ENCODE measurements at regions not wholly inside any gene's neighbourhood (a gene's known extent, or its start where the extent isn't known, plus 50 kb on each side); places are given as distances from the start of the nearest gene placed in this dataset.

GRCh38 chr4:137640838-137641158 is 108.5 kb upstream of the PCDH18 start:
- TF ChIP-seq CTCF (IDR thresholded peaks at IDR 0.05; ENCODE audit: control insufficient read depth, extremely low read depth, insufficient read depth): no peak
- DNase-seq (ENCODE audit: low read depth): no peak
- no peak overlapping the region for H3K4me3 ChIP-seq (ENCODE audit: low read depth, low read length)

GRCh38 chr4:137640156-137640837 is 108.0 kb upstream of the PCDH18 start:
- DNase-seq (ENCODE audit: low read depth): no peak
- TF ChIP-seq CTCF (IDR thresholded peaks at IDR 0.05; ENCODE audit: control insufficient read depth, extremely low read depth, insufficient read depth): no peak
- no peak overlapping the region for H3K4me3 ChIP-seq (ENCODE audit: low read depth, low read length)

- no peak for TF ChIP-seq CTCF (IDR thresholded peaks at IDR 0.05; ENCODE audit: control insufficient read depth, extremely low read depth, insufficient read depth)
- no peak overlapping the region for H3K4me3 ChIP-seq (ENCODE audit: low read depth, low read length)
- DNase-seq (ENCODE audit: low read depth): no peak
Observed at GRCh38 chr4:137638934-137639333, 106.6 kb upstream of the PCDH18 start.

- DNase-seq (ENCODE audit: low read depth): no peak
- H3K4me3 ChIP-seq (ENCODE audit: low read depth, low read length): no peak overlapping the region
- no peak for TF ChIP-seq CTCF (IDR thresholded peaks at IDR 0.05; ENCODE audit: control insufficient read depth, extremely low read depth, insufficient read depth)
Observed at GRCh38 chr4:137635601-137636000, 103.3 kb upstream of the PCDH18 start.

DNA sequence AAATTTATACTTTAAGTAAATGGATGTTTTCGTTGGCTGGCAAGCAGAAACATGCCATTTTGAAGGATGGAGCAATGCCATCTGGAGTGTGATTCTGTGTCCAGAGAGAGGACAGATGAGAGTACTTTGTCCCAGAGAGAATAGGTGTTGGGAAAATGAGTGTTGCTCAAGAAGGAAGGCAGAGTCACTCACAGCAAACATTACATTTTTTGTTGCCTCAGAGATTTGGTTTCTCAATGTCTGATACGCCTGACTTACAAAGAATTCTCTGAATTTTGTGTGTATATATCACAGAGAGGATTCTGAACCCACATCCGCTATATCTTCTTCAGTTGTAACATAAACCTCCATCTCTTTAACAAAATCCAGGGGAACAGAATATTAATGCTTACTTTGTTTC is 102.8 kb upstream of the PCDH18 start:
- no peak for TF ChIP-seq CTCF (IDR thresholded peaks at IDR 0.05; ENCODE audit: control insufficient read depth, extremely low read depth, insufficient read depth)
- H3K4me3 ChIP-seq (ENCODE audit: low read depth, low read length): no peak overlapping the region
- DNase-seq (ENCODE audit: low read depth): no peak

DNA sequence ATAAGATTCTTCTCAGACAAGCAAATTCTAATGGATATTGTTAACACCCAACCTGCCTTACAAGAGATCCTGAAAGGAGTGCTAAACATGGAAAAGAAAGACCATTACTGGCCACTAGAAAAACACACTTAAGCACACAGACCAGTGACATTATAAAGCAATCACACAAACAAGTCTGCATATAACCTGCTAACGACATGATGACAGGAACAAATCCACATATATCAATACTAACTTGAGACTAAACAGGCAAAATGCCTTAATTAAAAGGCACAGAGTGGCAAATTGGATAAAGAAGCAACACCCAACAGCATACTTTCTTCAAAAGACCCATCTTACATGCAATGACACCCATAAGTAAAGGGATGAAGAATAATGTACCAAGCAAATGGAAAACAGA is 100.5 kb upstream of the PCDH18 start:
- TF ChIP-seq CTCF (IDR thresholded peaks at IDR 0.05; ENCODE audit: control insufficient read depth, extremely low read depth, insufficient read depth): no peak
- no peak for DNase-seq (ENCODE audit: low read depth)
- H3K4me3 ChIP-seq (ENCODE audit: low read depth, low read length): no peak overlapping the region

DNA sequence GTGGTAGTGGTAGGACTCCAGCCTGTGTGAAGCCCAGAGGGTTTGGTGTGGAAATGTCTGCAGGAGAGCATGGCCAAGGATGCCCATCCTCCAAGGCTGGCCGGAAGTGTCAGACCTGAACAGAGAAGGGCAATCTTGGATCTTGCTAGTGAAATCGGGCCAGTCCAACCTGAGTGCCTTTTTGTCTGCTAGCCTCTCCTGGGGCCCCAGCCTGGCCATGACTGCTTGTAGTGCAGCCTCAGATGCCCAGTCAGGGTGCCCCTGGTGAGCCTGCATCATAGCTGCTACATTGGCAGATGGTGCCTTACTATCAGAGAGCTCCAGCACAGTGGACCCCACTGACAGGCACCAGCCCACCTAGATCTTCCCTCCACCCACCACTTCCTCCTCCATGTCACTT is 99.3 kb upstream of the PCDH18 start:
- no peak for DNase-seq (ENCODE audit: low read depth)
- no peak for TF ChIP-seq CTCF (IDR thresholded peaks at IDR 0.05; ENCODE audit: control insufficient read depth, extremely low read depth, insufficient read depth)
- H3K4me3 ChIP-seq (ENCODE audit: low read depth, low read length): no peak overlapping the region
